Esophagus muscularis mucosa (tissue), 4 donors: ENCODE measurements at regions not wholly inside any gene's neighbourhood (a gene's known extent, or its start where the extent isn't known, plus 50 kb on each side); places are given as distances from the start of the nearest gene placed in this dataset.

Source experiments
- CTCF ChIP-seq, 3 experiments: fragments of 200-600 bp in 2 of 3; fragments of 450-650 bp in 1 of 3; sonication (generic) in 2 of 3; IDR thresholded peaks; one replicate each; pipeline ENCODE4 v1.5.1; 2017 to 2019; ENCODE audit warnings: antibody characterized with exemption in 3 of 3, mild to moderate bottlenecking in 2 of 3, moderate library complexity in 1 of 3
- EP300 ChIP-seq: sonication (generic); formaldehyde crosslinking; IDR thresholded peaks from one replicate; pipeline ENCODE4 v1.6.1; 2017; ENCODE audit warnings: antibody characterized with exemption
- POLR2A ChIP-seq: fragments of 450-650 bp; IDR thresholded peaks from one replicate; pipeline ENCODE4 v1.6.1; 2017; ENCODE audit warnings: antibody characterized with exemption, moderate library complexity, mild to moderate bottlenecking, low read depth
- POLR2AphosphoS5 ChIP-seq, 2 donors: sonication (generic); formaldehyde crosslinking; IDR thresholded peaks; one replicate each; pipeline ENCODE4 v1.6.1; 2017; ENCODE audit warnings: antibody characterized with exemption in 2 of 2

- TF ChIP-seq POLR2AphosphoS5 (IDR thresholded peaks at IDR 0.05) (no peak), CTCF (IDR thresholded peaks at IDR 0.05) (no peak), EP300 (no peak), POLR2A (no peak)
Observed at GRCh38 chr5:154547551-154547950, 69.5 kb upstream of the HAND1 start.
